H1 (cell line): ENCODE measurements at regions not wholly inside any gene's neighbourhood (a gene's known extent, or its start where the extent isn't known, plus 50 kb on each side); places are given as distances from the start of the nearest gene placed in this dataset.

ENCODE experiments used
- CTCF ChIA-PET: fragments of 300-600 bp; sonication (Branson Sonifier 250); formaldehyde crosslinking; loops from one replicate; lab custom pipeline; 2021; ENCODE audit not compliant: partially characterized antibody; lab: Charles Lee
- POLR2A ChIA-PET: fragments of 300-600 bp; sonication (Branson Sonifier 250); formaldehyde crosslinking; loops from one replicate; lab custom pipeline; 2021; ENCODE audit warnings: inconsistent platforms; ENCODE audit not compliant: partially characterized antibody; lab: Charles Lee
- DNase-seq, 2 experiments: peaks; one replicate each; pipeline versions ENCODE4 v3.0.0 to v3.0.0-alpha.2; 2010 to 2022; ENCODE audit warnings: low spot score in 2 of 2, low read depth in 1 of 2, mixed read lengths in 1 of 2
- FAIRE-seq: peaks from 2 replicates; lab custom pipeline; 2011; peaks lifted over from hg19 to GRCh38; lab: Jason Lieb, UNC
- H2AFZ ChIP-seq: 2 replicates; pipeline ENCODE4 v1.8.1; 2012; ENCODE audit warnings: low read length, inconsistent platforms
- H2AK5ac ChIP-seq: 2 replicates; pipeline ENCODE4 v1.6.1; 2013; ENCODE audit warnings: low read depth, low read length
- H2BK120ac ChIP-seq: replicated peaks from 2 replicates; pipeline ENCODE3; 2013; ENCODE audit warnings: low read depth, low read length, inconsistent platforms
- H2BK12ac ChIP-seq: 2 replicates; pipeline ENCODE4 v1.6.1; 2013; ENCODE audit warnings: low read depth, low read length
- H2BK15ac ChIP-seq: 2 replicates; pipeline ENCODE4 v1.6.1; 2013; ENCODE audit warnings: low read length
- H2BK20ac ChIP-seq: 2 replicates; pipeline ENCODE4 v1.6.1; 2013; ENCODE audit warnings: low read length
- H2BK5ac ChIP-seq: 2 replicates; pipeline ENCODE4 v1.6.1; 2013; ENCODE audit warnings: low read depth, low read length
- H3K14ac ChIP-seq: 2 replicates; pipeline ENCODE4 v1.6.1; 2013; ENCODE audit warnings: inconsistent platforms; ENCODE audit not compliant: insufficient read length
- H3K18ac ChIP-seq: 2 replicates; pipeline ENCODE4 v1.6.1; 2013; ENCODE audit warnings: low read length; ENCODE audit errors: extremely low read depth
- H3K23ac ChIP-seq: 2 replicates; pipeline ENCODE4 v1.6.1; 2013; ENCODE audit warnings: inconsistent platforms; ENCODE audit not compliant: insufficient read length
- H3K23me2 ChIP-seq: 2 replicates; pipeline ENCODE4 v1.6.1; 2013; ENCODE audit warnings: low read depth, low read length
- H3K27ac ChIP-seq: 2 replicates; pipeline ENCODE4 v1.6.1; 2011; ENCODE audit warnings: low read depth, low read length, inconsistent platforms
- H3K27me3 ChIP-seq, 4 experiments: replicated peaks in 1 of 4; 1 replicate in 1 of 4; 2 replicates in 3 of 4; pipeline versions ENCODE4 v1.6.1 to v1.8.1; 2011 to 2013; ENCODE audit warnings: low read length in 3 of 4, mild to moderate bottlenecking in 3 of 4, inconsistent platforms in 2 of 4, mixed read lengths in 2 of 4, moderate library complexity in 1 of 4; ENCODE audit not compliant: control insufficient read depth in 3 of 4, insufficient read depth in 3 of 4; ENCODE audit errors: extremely low read depth in 1 of 4
- H3K36me3 ChIP-seq, 4 experiments: 2 replicates each; pipeline versions ENCODE4 v1.6.1 to v1.8.1; 2011 to 2013; ENCODE audit warnings: mild to moderate bottlenecking in 4 of 4, low read length in 3 of 4, moderate library complexity in 2 of 4, control low read depth in 1 of 4, inconsistent platforms in 1 of 4; ENCODE audit not compliant: insufficient read depth in 4 of 4, control insufficient read depth in 2 of 4
- H3K4ac ChIP-seq: replicated peaks from 2 replicates; pipeline ENCODE3; 2013; ENCODE audit warnings: low read length, low read depth, mixed read lengths, inconsistent platforms; ENCODE audit not compliant: insufficient read length
- H3K4me1 ChIP-seq, 4 experiments: replicated peaks in 1 of 4; 1 replicate in 1 of 4; 2 replicates in 3 of 4; pipeline versions ENCODE4 v1.6.1 to v1.8.1; 2011 to 2013; ENCODE audit warnings: low read length in 3 of 4, inconsistent platforms in 2 of 4, mixed read lengths in 1 of 4; ENCODE audit not compliant: insufficient read depth in 4 of 4, control insufficient read depth in 3 of 4
- H3K4me2 ChIP-seq, 2 experiments: 2 replicates each; pipeline versions ENCODE4 v1.6.1 to v1.8.1; 2011 to 2013; ENCODE audit warnings: low read depth in 2 of 2, low read length in 2 of 2, control low read depth in 1 of 2, inconsistent platforms in 1 of 2, mild to moderate bottlenecking in 1 of 2; ENCODE audit not compliant: insufficient read depth in 1 of 2
- H3K4me3 ChIP-seq, 4 experiments: fragments of 200-600, 300-600 bp in 1 of 4; sonication (generic), shearing (Covaris generic), sonication (Bioruptor Twin) in 1 of 4; 2 replicates each; pipeline versions ENCODE4 v1.5.1 to v1.8.1; 2011 to 2016; ENCODE audit warnings: low read length in 4 of 4, low read depth in 3 of 4, control low read depth in 2 of 4, inconsistent platforms in 2 of 4, mild to moderate bottlenecking in 2 of 4, mixed read lengths in 1 of 4, moderate library complexity in 1 of 4; ENCODE audit not compliant: insufficient read depth in 2 of 4; ENCODE audit errors: extremely low read depth in 1 of 4
- H3K56ac ChIP-seq: replicated peaks from 2 replicates; pipeline ENCODE3; 2013; ENCODE audit warnings: low read depth, mild to moderate bottlenecking, mixed read lengths, low read length, inconsistent platforms; ENCODE audit not compliant: insufficient read length
- H3K79me1 ChIP-seq: 2 replicates; pipeline ENCODE4 v1.6.1; 2013; ENCODE audit warnings: low read depth, low read length, control low read depth
- H3K79me2 ChIP-seq, 2 experiments: 2 replicates each; pipeline versions ENCODE4 v1.6.1 to v1.8.1; 2012 to 2013; ENCODE audit warnings: low read length in 2 of 2, mild to moderate bottlenecking in 2 of 2, inconsistent platforms in 1 of 2; ENCODE audit not compliant: insufficient read depth in 2 of 2, control insufficient read depth in 1 of 2
- H3K9ac ChIP-seq, 4 experiments: replicated peaks in 1 of 4; 1 replicate in 1 of 4; 2 replicates in 3 of 4; pipeline versions ENCODE4 v1.6.1 to v1.8.1; 2011 to 2013; ENCODE audit warnings: low read depth in 3 of 4, low read length in 3 of 4, control low read depth in 2 of 4, mild to moderate bottlenecking in 2 of 4, moderate library complexity in 2 of 4, inconsistent platforms in 1 of 4; ENCODE audit errors: extremely low read depth in 1 of 4
- H3K9me3 ChIP-seq, 2 experiments: 2 replicates each; pipeline versions ENCODE4 v1.6.1 to v1.8.1; 2012 to 2013; ENCODE audit warnings: mild to moderate bottlenecking in 2 of 2, moderate library complexity in 2 of 2, control low read depth in 1 of 2, inconsistent platforms in 1 of 2, low read depth in 1 of 2, low read length in 1 of 2, mixed read lengths in 1 of 2; ENCODE audit not compliant: insufficient read depth in 2 of 2
- H4K20me1 ChIP-seq, 2 experiments: replicated peaks in 1 of 2; 2 replicates each; pipeline versions ENCODE3 to v1.8.1; 2011 to 2013; ENCODE audit warnings: inconsistent platforms in 2 of 2, low read length in 2 of 2, mild to moderate bottlenecking in 1 of 2; ENCODE audit not compliant: insufficient read depth in 2 of 2, control insufficient read depth in 1 of 2
- H4K5ac ChIP-seq: 2 replicates; pipeline ENCODE4 v1.6.1; 2013; ENCODE audit warnings: low read length, low read depth, mixed read lengths, inconsistent platforms; ENCODE audit not compliant: insufficient read length
- H4K8ac ChIP-seq: 2 replicates; pipeline ENCODE4 v1.8.0; 2013; ENCODE audit warnings: mild to moderate bottlenecking, moderate library complexity, low read length, inconsistent platforms; ENCODE audit not compliant: insufficient read depth; ENCODE audit errors: extremely low read depth
- H4K91ac ChIP-seq: replicated peaks from 2 replicates; pipeline ENCODE3; 2013; ENCODE audit warnings: low read length, mixed read lengths, inconsistent platforms; ENCODE audit not compliant: insufficient read length
- CTBP2 ChIP-seq: IDR thresholded peaks from 2 replicates; pipeline ENCODE4 v1.7.0; 2011; ENCODE audit warnings: borderline replicate concordance, mild to moderate bottlenecking, moderate library complexity, mixed read lengths, low read length; ENCODE audit not compliant: insufficient read depth, insufficient read length
- NRF1 ChIP-seq: IDR thresholded peaks from 2 replicates; pipeline ENCODE4 v1.6.1; 2011; ENCODE audit warnings: mild to moderate bottlenecking, low read depth, low read length, improper control_type of control experiment
- WGBS, 2 experiments: shearing (Covaris generic) in 1 of 2; methylation state at CpG; one replicate each; pipeline versions ENCODE4 v1.1.6 to v1.1.7; 2013 to 2015; ENCODE audit warnings: low lambda C conversion rate in 2 of 2, mixed read lengths in 2 of 2, inconsistent platforms in 1 of 2, low coverage in 1 of 2, missing lambda C conversion rate in 1 of 2; ENCODE audit not compliant: insufficient replicate concordance in 2 of 2, insufficient coverage in 1 of 2, insufficient read length in 1 of 2; ENCODE audit errors: extremely low coverage in 1 of 2, missing lambda C conversion rate in 1 of 2; 5-methylcytosine and 5-hydroxymethylcytosine counted together

GRCh38 chr10:84706431-84706830 lies 378.0 kb downstream of the CCSER2 start:
- Histone ChIP-seq H3K27ac (no peak overlapping the region), H2BK12ac (no peak overlapping the region), H3K56ac (no peak overlapping the region), H2BK20ac (no peak overlapping the region), H4K91ac (no peak overlapping the region), H2BK15ac (no peak overlapping the region), H2BK5ac (no peak overlapping the region), H3K14ac (no peak overlapping the region), H3K4me1 (no peaks in the 10 kb centered on the region), H2AFZ (no peak overlapping the region), H4K8ac (no peak overlapping the region), H3K4me3 (no peak overlapping the region), H2AK5ac (no peak overlapping the region), H3K18ac (no peak overlapping the region), H3K79me1 (no peaks in the 10 kb centered on the region), H3K4me2 (no peak overlapping the region), H3K79me2 (no peaks in the 10 kb centered on the region), H4K20me1 (no peaks in the 10 kb centered on the region), H3K9me3 (no peaks in the 10 kb centered on the region), H3K23me2 (no peaks in the 10 kb centered on the region), H4K5ac (no peak overlapping the region), H3K23ac (no peak overlapping the region), H3K4ac (no peak overlapping the region), H2BK120ac (no peak overlapping the region), H3K36me3 (no peaks in the 10 kb centered on the region), H3K27me3 (no peaks in the 10 kb centered on the region), H3K9ac (no peak overlapping the region)
- DNase-seq (no peak), FAIRE-seq (no peak)
- ChIA-PET CTCF (interaction anchor here (0.8 to 2.6 kb wide), 2 partner anchors 10 to 15 kb away, joined by 3 to 14 read pairs; no protein-coding TSS in a partner anchor), POLR2A (no interaction called here)
- 86% methylated on average over 1 of the region's 1 CpG; no CpG with 5 or more reads in 1 of the 2 experiments for WGBS, 2 experiments
- TF ChIP-seq CTBP2 = no peak
- no peak for TF ChIP-seq NRF1
